Limb (tissue), 2 donors: ENCODE measurements at regions not wholly inside any gene's neighbourhood (a gene's known extent, or its start where the extent isn't known, plus 50 kb on each side); places are given as distances from the start of the nearest gene placed in this dataset.
"Not testable (repeated sequence)": the region's sequence is repeated elsewhere in the genome, so short reads cannot be mapped to it uniquely, and the experiment has no call there.

Source experiments
- DNase-seq, 2 donors: peaks; one replicate each; pipeline ENCODE4 v3.0.0-alpha.2; 2016; ENCODE audit errors: extremely low spot score in 2 of 2

GRCh38 chr13:18835754-18836153 lies 345.9 kb downstream of the TUBA3C start:
- DNase-seq = not testable (repeated sequence)

DNA sequence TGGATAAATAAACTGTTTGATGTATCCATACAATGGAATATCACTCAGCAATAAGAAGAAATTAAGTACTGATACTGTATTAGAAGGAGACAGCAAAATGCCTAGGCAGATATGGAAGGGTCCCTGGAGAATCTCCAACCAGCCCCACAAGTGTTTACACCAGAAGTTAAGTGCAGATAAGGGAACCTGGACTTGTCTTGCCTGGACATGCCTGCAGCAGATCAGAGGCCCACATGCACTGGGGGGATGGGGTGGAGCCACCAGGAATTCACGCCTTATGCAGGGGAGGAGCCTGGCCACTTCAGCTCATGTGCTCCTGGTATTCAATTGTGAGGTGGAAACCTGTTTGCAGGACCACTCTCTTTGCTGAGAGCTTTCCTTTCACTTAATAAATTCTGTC lies 356.9 kb downstream of the TUBA3C start:
- DNase-seq = not testable (repeated sequence)

- not testable (repeated sequence) for DNase-seq
Measured at GRCh38 chr13:18822655-18823639, 358.7 kb downstream of the TUBA3C start.

GRCh38 chr13:18773988-18774387 lies 407.6 kb downstream of the TUBA3C start:
- DNase-seq = not testable (repeated sequence)

- not testable (repeated sequence) for DNase-seq
Measured at GRCh38 chr13:18741696-18742095, 439.9 kb downstream of the TUBA3C start.

DNA sequence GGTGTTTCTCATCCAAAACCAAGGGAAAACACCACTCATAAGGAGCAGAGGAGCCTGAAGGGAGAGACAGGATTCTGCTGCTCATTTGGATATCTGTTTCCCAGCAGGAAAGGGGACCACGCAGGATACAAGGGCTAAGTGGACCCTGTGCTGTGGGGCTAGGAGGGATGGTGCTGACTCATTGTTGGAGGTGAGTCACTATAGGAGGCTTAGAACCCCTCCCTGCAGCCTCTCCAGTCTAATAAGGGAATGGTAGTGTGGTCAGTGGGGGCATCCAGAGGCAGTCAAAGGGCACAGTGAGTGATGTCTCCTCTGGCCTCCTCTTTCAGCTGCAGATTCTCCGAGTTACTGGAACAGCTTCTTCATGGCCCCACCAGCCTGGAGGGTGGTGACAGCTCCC lies 442.3 kb downstream of the TUBA3C start:
- no peak for DNase-seq

GRCh38 chr13:18738086-18738485 lies 443.5 kb downstream of the TUBA3C start:
- DNase-seq = not testable (repeated sequence)

DNA sequence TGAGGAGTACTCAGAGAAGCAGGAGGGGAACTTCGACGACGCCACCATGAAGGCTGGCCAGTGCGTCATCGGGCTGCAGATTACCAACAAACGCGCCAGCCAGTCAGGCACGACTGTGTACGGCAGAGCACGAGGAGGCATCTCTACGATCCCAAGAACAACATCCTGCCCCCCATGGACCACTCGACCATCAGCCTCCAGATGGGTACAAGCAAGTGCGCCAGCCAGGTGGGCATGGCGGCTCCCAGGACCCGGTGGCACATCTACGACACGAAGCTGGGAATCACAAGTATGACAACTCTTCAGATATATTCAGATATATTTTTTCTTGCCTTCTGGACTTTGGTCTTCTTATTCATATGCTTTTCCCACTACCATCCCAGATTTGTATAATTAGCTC lies 454.5 kb downstream of the TUBA3C start:
- DNase-seq = not testable (repeated sequence)

DNA sequence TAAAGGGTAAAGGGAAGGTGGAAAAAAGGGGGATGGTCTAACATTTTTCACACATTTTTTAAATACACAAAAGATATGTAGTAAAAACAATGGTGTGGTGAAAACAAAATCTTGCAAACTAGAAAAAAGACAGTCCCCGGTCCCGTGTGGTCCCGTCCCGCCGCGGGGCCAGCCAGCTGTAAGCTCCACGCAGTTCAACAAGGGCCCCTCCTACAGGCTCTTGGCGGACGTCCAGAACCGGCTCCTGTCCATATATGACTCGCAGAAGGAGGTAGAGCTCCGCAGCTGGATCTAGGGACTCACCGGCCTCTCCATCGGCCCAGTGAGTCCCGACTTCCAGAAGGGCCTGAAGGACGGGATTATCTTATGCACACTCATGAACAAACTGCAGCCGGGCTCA lies 455.1 kb downstream of the TUBA3C start:
- DNase-seq = not testable (repeated sequence)

DNA sequence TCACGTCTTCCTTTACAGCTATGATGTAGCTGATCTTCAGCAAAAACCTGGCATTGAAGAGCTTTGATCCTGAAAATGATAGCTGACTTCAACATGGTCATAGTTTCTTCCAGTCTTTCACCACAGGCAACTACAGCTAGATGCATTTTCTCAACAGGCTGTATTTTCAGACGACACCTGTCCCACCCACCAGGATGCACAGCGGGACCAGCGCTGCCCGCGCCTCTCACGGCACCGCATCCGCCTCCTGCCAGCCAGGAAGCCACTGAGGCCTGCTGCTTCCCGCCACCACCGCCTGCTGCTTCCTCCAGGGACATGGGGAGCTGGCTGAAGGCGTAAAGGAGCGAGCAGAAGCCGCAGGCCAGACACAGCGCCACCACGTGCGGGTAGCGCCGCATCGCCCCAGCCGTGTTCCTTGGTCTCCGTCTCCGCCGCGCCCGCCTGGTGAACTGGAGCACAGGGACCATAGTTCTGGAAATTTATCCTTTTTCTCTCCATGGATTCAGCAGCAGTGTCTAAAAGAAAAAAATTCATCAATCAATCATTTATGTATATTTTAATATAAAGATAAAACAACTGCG lies 456.3 kb downstream of the TUBA3C start:
- not testable (repeated sequence) for DNase-seq

DNA sequence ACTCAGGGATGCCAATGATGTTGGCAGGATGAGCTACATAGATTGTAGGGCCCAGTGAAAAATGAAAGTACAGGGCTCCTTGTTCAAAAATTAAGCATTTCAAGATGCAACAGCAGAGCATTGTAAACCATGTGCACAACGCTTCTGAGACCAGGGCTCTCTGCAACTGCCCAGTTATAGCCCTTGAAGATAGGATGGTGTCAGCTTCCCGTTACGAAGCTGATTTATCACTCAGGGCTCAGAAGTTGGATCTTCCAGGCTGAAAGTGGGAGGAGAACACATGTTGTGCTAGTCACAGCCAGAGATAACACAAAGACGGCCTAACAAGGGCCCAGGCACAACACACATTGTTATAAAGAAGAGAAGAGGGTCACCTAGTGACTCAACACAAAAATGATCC lies 466.7 kb downstream of the TUBA3C start:
- no peak for DNase-seq

- DNase-seq = not testable (repeated sequence)
Measured at GRCh38 chr13:18710673-18711072, 471.0 kb downstream of the TUBA3C start.

- DNase-seq = not testable (repeated sequence)
Measured at GRCh38 chr13:18706538-18706937, 475.1 kb downstream of the TUBA3C start.

DNA sequence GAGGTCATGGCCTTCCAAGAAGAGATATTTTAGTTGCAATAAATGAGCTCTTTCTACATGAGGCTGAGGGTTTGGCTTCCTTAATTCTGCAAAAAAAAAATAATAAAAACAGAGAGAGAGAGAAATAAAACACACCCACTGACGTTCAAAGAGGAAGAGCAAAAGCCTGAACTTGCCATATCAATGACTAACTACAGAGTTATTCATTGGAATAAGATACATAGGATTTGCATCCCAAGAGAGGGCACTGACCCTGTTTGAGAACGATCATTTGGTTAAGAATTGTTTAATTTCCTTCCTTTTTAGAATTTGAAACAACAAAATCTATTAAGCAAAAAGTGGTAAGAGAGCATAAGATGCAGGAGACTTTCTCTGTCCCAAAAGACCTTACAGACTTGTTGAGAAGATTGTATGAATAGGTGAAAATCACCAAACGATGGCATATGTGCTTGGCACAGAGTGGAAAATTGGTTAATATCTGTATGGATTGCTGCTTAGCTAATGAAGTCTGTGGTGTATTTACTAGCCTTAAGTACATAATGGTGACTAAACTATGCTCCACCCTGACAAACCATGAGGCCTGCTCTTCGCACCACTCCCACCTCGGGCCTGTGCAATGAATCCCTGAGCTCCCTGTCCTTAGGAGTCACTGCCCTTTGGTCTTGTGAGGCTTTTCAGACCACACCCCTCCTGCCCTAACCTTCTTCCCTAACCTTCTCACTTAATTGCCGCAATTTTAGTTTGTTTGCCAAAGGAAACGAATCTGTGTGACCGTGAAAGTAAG lies 479.0 kb downstream of the TUBA3C start:
- not testable (repeated sequence) for DNase-seq

GRCh38 chr13:18698332-18698731 lies 483.3 kb downstream of the TUBA3C start:
- DNase-seq = not testable (repeated sequence)

DNA sequence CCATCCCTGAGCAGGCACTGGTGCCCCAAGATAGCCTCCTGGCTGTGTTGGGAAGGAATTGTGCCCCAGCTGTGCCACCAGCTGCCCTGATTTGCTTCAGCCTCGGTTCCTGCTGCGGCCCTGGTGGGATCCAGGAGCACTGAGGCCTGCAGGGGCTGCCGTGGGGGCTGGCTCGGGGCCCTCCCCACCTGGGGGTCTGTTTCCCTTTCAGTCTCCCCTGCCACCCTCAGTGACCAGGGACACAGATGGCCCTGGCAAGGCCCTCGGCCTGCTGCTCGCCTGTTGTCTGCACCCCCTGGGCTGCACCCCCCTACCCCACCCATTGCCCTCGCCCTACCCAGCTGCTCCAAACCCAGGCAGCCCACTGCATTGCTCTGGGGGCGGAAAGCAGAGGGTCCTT lies 483.8 kb downstream of the TUBA3C start:
- not testable (repeated sequence) for DNase-seq

DNA sequence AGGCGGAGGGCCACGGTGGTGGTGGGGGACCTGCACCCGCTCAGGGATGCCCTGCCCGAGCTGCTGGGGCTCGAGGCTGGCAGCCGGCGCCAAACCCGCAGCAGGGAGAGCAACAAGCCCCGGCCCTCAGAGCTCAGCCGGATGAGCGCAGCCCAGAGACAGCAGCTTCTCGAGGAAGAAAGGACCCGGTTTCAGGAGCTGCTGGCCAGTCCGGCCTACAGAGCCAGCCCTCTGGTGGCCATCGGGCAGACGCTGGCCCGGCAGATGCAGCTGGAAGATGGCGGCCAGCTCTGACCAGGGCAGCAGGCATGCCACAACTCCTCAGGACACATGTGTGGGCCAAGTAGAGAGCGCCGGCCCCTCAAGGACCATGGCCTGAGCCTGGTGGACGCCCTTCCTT lies 484.4 kb downstream of the TUBA3C start:
- not testable (repeated sequence) for DNase-seq

GRCh38 chr13:18677403-18677802 lies 504.2 kb downstream of the TUBA3C start:
- not testable (repeated sequence) for DNase-seq

- not testable (repeated sequence) for DNase-seq
Measured at GRCh38 chr13:18675268-18675667, 506.4 kb downstream of the TUBA3C start.

DNA sequence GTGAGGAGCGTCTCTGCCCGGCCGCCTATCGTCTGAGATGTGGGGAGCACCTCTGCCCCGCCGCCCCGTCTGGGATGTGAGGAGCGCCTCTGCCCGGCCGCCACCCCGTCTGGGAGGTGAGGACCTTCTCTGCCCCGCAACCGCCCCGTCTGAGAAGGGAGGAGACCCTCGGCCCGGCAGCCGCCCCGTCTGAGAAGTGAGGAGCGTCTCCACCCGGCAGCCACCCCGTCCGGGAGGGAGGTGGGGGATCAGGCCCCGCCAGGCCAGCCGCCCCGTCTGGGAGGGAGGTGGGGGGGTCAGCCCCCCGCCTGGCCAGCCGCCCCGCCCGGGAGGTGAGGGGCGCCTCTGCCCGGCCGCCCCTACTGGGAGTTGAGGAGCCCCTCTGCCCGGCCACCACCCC lies 507.8 kb downstream of the TUBA3C start:
- not testable (repeated sequence) for DNase-seq

DNA sequence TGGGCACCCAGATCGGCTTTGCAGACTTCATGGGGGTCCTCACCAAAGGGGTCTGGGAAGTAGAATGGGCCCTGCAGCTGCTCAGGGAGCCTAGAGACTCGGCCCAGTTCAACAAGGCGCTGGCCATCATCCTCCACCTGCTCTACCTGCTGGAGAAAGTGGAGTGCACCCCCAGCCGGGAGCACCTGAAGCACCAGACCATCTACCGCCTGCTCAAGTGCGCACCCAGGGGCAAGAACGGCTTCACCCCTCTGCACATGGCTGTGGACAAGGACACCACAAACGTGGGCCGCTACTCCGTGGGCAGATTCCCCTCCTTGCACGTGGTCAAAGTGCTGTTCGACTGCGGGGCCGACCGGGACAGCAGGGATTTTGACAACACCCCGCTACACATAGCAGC lies 515.0 kb downstream of the TUBA3C start:
- DNase-seq = not testable (repeated sequence)

GRCh38 chr13:18665716-18666115 lies 515.9 kb downstream of the TUBA3C start:
- DNase-seq = not testable (repeated sequence)
